ENCODE measurements at regions not wholly inside any gene's neighbourhood (a gene's known extent, or its start where the extent isn't known, plus 50 kb on each side); places are given as distances from the start of the nearest gene placed in this dataset.

GRCh38 chrX:14083783-14084182 is 54.1 kb upstream of the GEMIN8 start:
- TF ChIP-seq, protein P1, sequence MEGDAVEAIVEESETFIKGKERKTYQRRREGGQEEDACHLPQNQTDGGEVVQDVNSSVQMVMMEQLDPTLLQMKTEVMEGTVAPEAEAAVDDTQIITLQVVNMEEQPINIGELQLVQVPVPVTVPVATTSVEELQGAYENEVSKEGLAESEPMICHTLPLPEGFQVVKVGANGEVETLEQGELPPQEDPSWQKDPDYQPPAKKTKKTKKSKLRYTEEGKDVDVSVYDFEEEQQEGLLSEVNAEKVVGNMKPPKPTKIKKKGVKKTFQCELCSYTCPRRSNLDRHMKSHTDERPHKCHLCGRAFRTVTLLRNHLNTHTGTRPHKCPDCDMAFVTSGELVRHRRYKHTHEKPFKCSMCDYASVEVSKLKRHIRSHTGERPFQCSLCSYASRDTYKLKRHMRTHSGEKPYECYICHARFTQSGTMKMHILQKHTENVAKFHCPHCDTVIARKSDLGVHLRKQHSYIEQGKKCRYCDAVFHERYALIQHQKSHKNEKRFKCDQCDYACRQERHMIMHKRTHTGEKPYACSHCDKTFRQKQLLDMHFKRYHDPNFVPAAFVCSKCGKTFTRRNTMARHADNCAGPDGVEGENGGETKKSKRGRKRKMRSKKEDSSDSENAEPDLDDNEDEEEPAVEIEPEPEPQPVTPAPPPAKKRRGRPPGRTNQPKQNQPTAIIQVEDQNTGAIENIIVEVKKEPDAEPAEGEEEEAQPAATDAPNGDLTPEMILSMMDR (IDR thresholded peaks at IDR 0.05; ENCODE audit: extremely low read depth, insufficient read depth, missing control alignments): no peak
- DNase-seq (ENCODE audit: low spot score): no peak
- in situ Hi-C loops (cut with MboI; ENCODE audit: low pct_unique_long_range_greater_than_20kb, low sequenced_read_pairs, unreplicated experiment): loop anchor here (25.0 kb wide), 2 partner anchors 454 to 1054 kb away; partner anchors contain the start of gene GLRA2

- in situ Hi-C loops (cut with MboI; ENCODE audit: low pct_unique_long_range_greater_than_20kb, low sequenced_read_pairs, unreplicated experiment): loop anchor here (25.0 kb wide), 2 partner anchors 457 to 1057 kb away; partner anchors contain the start of gene GLRA2
- TF ChIP-seq, protein P1 (IDR thresholded peaks at IDR 0.05; ENCODE audit: extremely low read depth, insufficient read depth, missing control alignments): no peak
- no peak for DNase-seq (ENCODE audit: low spot score)
Measured at GRCh38 chrX:14079891-14080430, 50.3 kb upstream of the GEMIN8 start.
